H9 (cell line): ENCODE measurements at regions not wholly inside any gene's neighbourhood (a gene's known extent, or its start where the extent isn't known, plus 50 kb on each side); places are given as distances from the start of the nearest gene placed in this dataset.

Experiments
- DNase-seq: peaks from one replicate; pipeline ENCODE4 v3.0.0-alpha.2; 2017
- H2AFZ ChIP-seq: one replicate; pipeline ENCODE4 v1.6.1; 2013; ENCODE audit warnings: mild to moderate bottlenecking, low read length, control low read depth, moderate library complexity
- H2AK5ac ChIP-seq: 2 replicates; pipeline ENCODE4 v1.6.1; 2013; ENCODE audit warnings: low read length, control low read depth, mixed read lengths; ENCODE audit not compliant: insufficient read length
- H2BK120ac ChIP-seq: one replicate; pipeline ENCODE4 v1.6.1; 2013; ENCODE audit warnings: low read depth, mild to moderate bottlenecking, low read length, control low read depth, inconsistent platforms; ENCODE audit not compliant: poor library complexity, severe bottlenecking
- H2BK12ac ChIP-seq: 2 replicates; pipeline ENCODE4 v1.6.1; 2013; ENCODE audit warnings: low read length, control low read depth, mixed read lengths, low read depth; ENCODE audit not compliant: insufficient read length
- H2BK15ac ChIP-seq: 2 replicates; pipeline ENCODE4 v1.6.1; 2013; ENCODE audit warnings: low read depth, low read length, control low read depth
- H2BK20ac ChIP-seq: one replicate; pipeline ENCODE4 v1.6.1; 2013; ENCODE audit warnings: low read depth, mild to moderate bottlenecking, low read length, control low read depth, inconsistent platforms; ENCODE audit not compliant: poor library complexity, severe bottlenecking
- H2BK5ac ChIP-seq: 2 replicates; pipeline ENCODE4 v1.6.1; 2013; ENCODE audit warnings: low read length, control low read depth, mixed read lengths; ENCODE audit not compliant: insufficient read length
- H3K14ac ChIP-seq: 2 replicates; pipeline ENCODE4 v1.6.1; 2013; ENCODE audit warnings: low read length, control low read depth; ENCODE audit not compliant: insufficient read depth
- H3K18ac ChIP-seq: 2 replicates; pipeline ENCODE4 v1.6.1; 2013; ENCODE audit warnings: low read depth, mild to moderate bottlenecking, mixed read lengths, low read length, control low read depth; ENCODE audit not compliant: insufficient read length
- H3K23ac ChIP-seq: 2 replicates; pipeline ENCODE4 v1.6.1; 2013; ENCODE audit warnings: low read length, control low read depth, mixed read lengths, low read depth; ENCODE audit not compliant: insufficient read length
- H3K23me2 ChIP-seq: 2 replicates; pipeline ENCODE4 v1.6.1; 2013; ENCODE audit warnings: low read depth, mild to moderate bottlenecking, mixed read lengths, low read length, control low read depth; ENCODE audit not compliant: insufficient read length, poor library complexity, severe bottlenecking
- H3K27ac ChIP-seq: 2 replicates; pipeline ENCODE4 v1.5.1; 2013; ENCODE audit warnings: low read length, control low read depth, mixed read lengths, low read depth; ENCODE audit not compliant: insufficient read length
- H3K27me3 ChIP-seq: 2 replicates; pipeline ENCODE4 v1.6.1; 2013; ENCODE audit warnings: low read length, control low read depth, inconsistent platforms; ENCODE audit not compliant: insufficient read depth
- H3K4ac ChIP-seq: 2 replicates; pipeline ENCODE4 v1.6.1; 2013; ENCODE audit warnings: low read depth, mild to moderate bottlenecking, control low read depth, inconsistent platforms, low read length, moderate library complexity
- H3K4me1 ChIP-seq: 2 replicates; pipeline ENCODE4 v1.6.1; 2013; ENCODE audit warnings: low read length, control low read depth, inconsistent platforms; ENCODE audit not compliant: insufficient read depth
- H3K4me2 ChIP-seq: 2 replicates; pipeline ENCODE4 v1.6.1; 2013; ENCODE audit warnings: low read length, control low read depth, mixed read lengths; ENCODE audit not compliant: insufficient read length, insufficient read depth
- H3K56ac ChIP-seq: 2 replicates; pipeline ENCODE4 v1.6.1; 2013; ENCODE audit warnings: low read depth, mild to moderate bottlenecking, mixed read lengths, low read length, control low read depth; ENCODE audit not compliant: insufficient read length
- H3K79me1 ChIP-seq: 2 replicates; pipeline ENCODE4 v1.6.1; 2013; ENCODE audit warnings: low read depth, mild to moderate bottlenecking, moderate library complexity, low read length, control low read depth, inconsistent platforms; ENCODE audit not compliant: insufficient read depth, poor library complexity, severe bottlenecking
- H3K79me2 ChIP-seq: 2 replicates; pipeline ENCODE4 v1.6.1; 2013; ENCODE audit warnings: low read length, control low read depth, inconsistent platforms; ENCODE audit not compliant: insufficient read depth
- H3K9ac ChIP-seq: 2 replicates; pipeline ENCODE4 v1.6.1; 2013; ENCODE audit warnings: low read length, control low read depth, mixed read lengths; ENCODE audit not compliant: insufficient read length; ENCODE audit errors: extremely low read depth
- H3K9me3 ChIP-seq: one replicate; pipeline ENCODE4 v1.6.1; 2013; ENCODE audit warnings: low read depth, low read length, inconsistent platforms; ENCODE audit not compliant: control insufficient read depth
- H3T11ph ChIP-seq: one replicate; pipeline ENCODE4 v1.6.1; 2013; ENCODE audit warnings: mild to moderate bottlenecking, low read length, control low read depth, inconsistent platforms
- H4K20me1 ChIP-seq: one replicate; pipeline ENCODE4 v1.6.1; 2013; ENCODE audit not compliant: control insufficient read depth, insufficient read length, insufficient read depth
- H4K5ac ChIP-seq: 2 replicates; pipeline ENCODE4 v1.6.1; 2013; ENCODE audit warnings: low read depth, mild to moderate bottlenecking, mixed read lengths, low read length, control low read depth; ENCODE audit not compliant: insufficient read length
- H4K8ac ChIP-seq: replicated peaks from 2 replicates; pipeline ENCODE4 v1.6.1; 2013; ENCODE audit warnings: low read length, control low read depth, mixed read lengths, low read depth; ENCODE audit not compliant: insufficient read length
- H4K91ac ChIP-seq: 2 replicates; pipeline ENCODE4 v1.6.1; 2013; ENCODE audit warnings: low read depth, mild to moderate bottlenecking, moderate library complexity, mixed read lengths, low read length, control low read depth; ENCODE audit not compliant: insufficient read length
- H3K27ac Mint-ChIP-seq, 3 experiments: 2 replicates in 2 of 3; 3 replicates in 1 of 3; pipeline ENCODE4 v1.8.0; 2020 to 2021; ENCODE audit warnings: mixed read lengths in 3 of 3, mild to moderate bottlenecking in 1 of 3, moderate library complexity in 1 of 3
- H3K27me3 Mint-ChIP-seq: 2 replicates; pipeline ENCODE4 v1.8.0; 2021; ENCODE audit warnings: low read depth, mild to moderate bottlenecking, moderate library complexity, mixed read lengths
- H3K36me3 Mint-ChIP-seq, 3 experiments: 2 replicates in 2 of 3; 3 replicates in 1 of 3; pipeline ENCODE4 v1.8.0; 2020 to 2021; ENCODE audit warnings: low read depth in 3 of 3, mixed read lengths in 3 of 3; ENCODE audit not compliant: insufficient read depth in 1 of 3
- H3K4me1 Mint-ChIP-seq, 2 experiments: 2 replicates each; pipeline ENCODE4 v1.8.0; 2020; ENCODE audit warnings: mixed read lengths in 2 of 2
- H3K4me3 Mint-ChIP-seq, 2 experiments: 2 replicates in 1 of 2; 3 replicates in 1 of 2; pipeline ENCODE4 v1.8.0; 2020 to 2021; ENCODE audit warnings: mild to moderate bottlenecking in 2 of 2, mixed read lengths in 2 of 2, moderate library complexity in 1 of 2
- H3K9me3 Mint-ChIP-seq, 2 experiments: 2 replicates in 1 of 2; 3 replicates in 1 of 2; pipeline ENCODE4 v1.8.0; 2020; ENCODE audit warnings: mild to moderate bottlenecking in 2 of 2, mixed read lengths in 2 of 2, moderate library complexity in 1 of 2
- WGBS: extraction: QIAGEN DNeasy Blood & Tissue Kit; methylation state at CpG from one replicate; pipeline ENCODE4 v1.1.7; 2013; ENCODE audit warnings: missing lambda C conversion rate, low lambda C conversion rate, mixed read lengths; ENCODE audit not compliant: insufficient read length; ENCODE audit errors: extremely low coverage; 5-methylcytosine and 5-hydroxymethylcytosine counted together
- TF ChIP-seq, protein P1 (sequence below): fragments of 200-600 bp; sonication (generic); conservative IDR thresholded peaks from 3 replicates; pipeline ENCODE4 v1.8.0; 2021; ENCODE audit warnings: antibody characterized with exemption, mild to moderate bottlenecking

DNA sequence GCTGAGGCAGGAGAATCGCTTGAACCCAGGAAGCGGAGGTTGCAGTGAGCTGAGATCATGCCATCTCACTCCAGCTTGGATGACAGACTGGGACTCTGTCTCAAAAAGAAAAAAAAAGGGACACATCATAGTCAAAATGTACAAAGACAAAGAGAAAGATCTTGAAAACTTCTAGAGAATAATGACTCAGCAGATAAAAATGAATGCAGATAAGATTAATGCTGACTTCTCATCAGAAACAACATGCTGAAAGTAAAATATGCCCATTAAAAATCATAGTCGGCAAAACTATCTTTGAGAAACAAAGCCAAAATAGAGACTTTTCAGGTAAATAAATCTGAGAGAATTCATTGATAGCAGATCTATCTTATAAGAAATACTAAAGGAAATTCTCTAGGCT is 271.1 kb upstream of the GPR149 start:
- TF ChIP-seq, protein P1, sequence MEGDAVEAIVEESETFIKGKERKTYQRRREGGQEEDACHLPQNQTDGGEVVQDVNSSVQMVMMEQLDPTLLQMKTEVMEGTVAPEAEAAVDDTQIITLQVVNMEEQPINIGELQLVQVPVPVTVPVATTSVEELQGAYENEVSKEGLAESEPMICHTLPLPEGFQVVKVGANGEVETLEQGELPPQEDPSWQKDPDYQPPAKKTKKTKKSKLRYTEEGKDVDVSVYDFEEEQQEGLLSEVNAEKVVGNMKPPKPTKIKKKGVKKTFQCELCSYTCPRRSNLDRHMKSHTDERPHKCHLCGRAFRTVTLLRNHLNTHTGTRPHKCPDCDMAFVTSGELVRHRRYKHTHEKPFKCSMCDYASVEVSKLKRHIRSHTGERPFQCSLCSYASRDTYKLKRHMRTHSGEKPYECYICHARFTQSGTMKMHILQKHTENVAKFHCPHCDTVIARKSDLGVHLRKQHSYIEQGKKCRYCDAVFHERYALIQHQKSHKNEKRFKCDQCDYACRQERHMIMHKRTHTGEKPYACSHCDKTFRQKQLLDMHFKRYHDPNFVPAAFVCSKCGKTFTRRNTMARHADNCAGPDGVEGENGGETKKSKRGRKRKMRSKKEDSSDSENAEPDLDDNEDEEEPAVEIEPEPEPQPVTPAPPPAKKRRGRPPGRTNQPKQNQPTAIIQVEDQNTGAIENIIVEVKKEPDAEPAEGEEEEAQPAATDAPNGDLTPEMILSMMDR, result no peak
- Histone ChIP-seq H3K4me1 (no peaks in the 10 kb centered on the region), H4K91ac (no peak overlapping the region), H3K27me3 (no peaks in the 10 kb centered on the region), H3T11ph (no peak overlapping the region), H3K18ac (no peak overlapping the region), H2BK20ac (no peak overlapping the region), H3K9me3 (no peaks in the 10 kb centered on the region), H2AFZ (no peak overlapping the region), H3K14ac (no peak overlapping the region), H3K56ac (no peak overlapping the region), H2BK5ac (no peak overlapping the region), H4K8ac (no peak overlapping the region), H3K23ac (no peak overlapping the region), H3K4ac (no peak overlapping the region), H3K27ac (no peak overlapping the region), H2BK12ac (no peak overlapping the region), H3K23me2 (no peaks in the 10 kb centered on the region), H3K4me2 (no peak overlapping the region), H4K20me1 (no peaks in the 10 kb centered on the region), H4K5ac (no peak overlapping the region), H3K79me1 (no peaks in the 10 kb centered on the region), H2BK120ac (no peak overlapping the region), H2AK5ac (no peak overlapping the region), H3K9ac (no peak overlapping the region), H3K79me2 (no peaks in the 10 kb centered on the region), H2BK15ac (no peak overlapping the region)
- no peaks in the 10 kb centered on the region for H3K9me3 Mint-ChIP-seq
- H3K27ac Mint-ChIP-seq, result peak overlapping the region in 1 of 3 experiments; percentile 76; a peak in 1 of 7 replicates
- H3K4me1 Mint-ChIP-seq, result peaks cover 0 to 6% of the 10 kb centered on the region in 2 experiments; a peak in 2 of 4 replicates
- H3K27me3 Mint-ChIP-seq, result no peaks in the 10 kb centered on the region
- no peak overlapping the region for H3K4me3 Mint-ChIP-seq
- no peaks in the 10 kb centered on the region for H3K36me3 Mint-ChIP-seq
- DNase-seq, result no peak
- no CpG with 5 or more reads among the region's 3 CpGs for WGBS
